ENCODE measurements at regions not wholly inside any gene's neighbourhood (a gene's known extent, or its start where the extent isn't known, plus 50 kb on each side); places are given as distances from the start of the nearest gene placed in this dataset.
A peak's percentile ranks its signal among the peaks of the same experiment; 100 is the strongest.

- no peak for DNase-seq
Observed at GRCh38 chr4:30945586-30945985, 225.4 kb downstream of the PCDH7 start.

GRCh38 chr4:30946288-30946687 lies 226.1 kb downstream of the PCDH7 start:
- DNase-seq: no peak

DNA sequence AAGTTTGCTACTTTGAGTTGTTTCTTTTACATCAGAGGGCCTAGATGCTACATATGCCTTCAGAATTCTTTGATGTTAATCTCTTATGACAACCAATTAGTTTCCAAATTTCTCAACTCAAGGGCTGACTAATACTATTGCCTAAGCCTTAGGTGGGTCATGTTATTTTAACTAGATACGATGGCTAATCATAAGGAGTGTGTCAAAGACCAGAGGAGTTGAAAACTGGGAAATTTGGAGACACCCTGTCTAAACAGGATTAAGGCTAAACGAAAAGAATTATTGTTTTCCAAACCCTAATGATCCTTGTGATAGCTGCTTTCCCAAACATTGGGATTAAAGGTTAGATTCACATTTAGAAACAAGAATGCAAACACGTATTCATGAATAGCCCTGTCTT lies 228.5 kb downstream of the PCDH7 start:
- peak; percentile 10 for DNase-seq

- DNase-seq: peak; percentile 8
Observed at GRCh38 chr4:30950737-30951136, 230.6 kb downstream of the PCDH7 start.

GRCh38 chr4:30952526-30953219 lies 232.5 kb downstream of the PCDH7 start:
- DNase-seq: no peak

GRCh38 chr4:30953799-30954198 lies 233.6 kb downstream of the PCDH7 start:
- DNase-seq: no peak

DNA sequence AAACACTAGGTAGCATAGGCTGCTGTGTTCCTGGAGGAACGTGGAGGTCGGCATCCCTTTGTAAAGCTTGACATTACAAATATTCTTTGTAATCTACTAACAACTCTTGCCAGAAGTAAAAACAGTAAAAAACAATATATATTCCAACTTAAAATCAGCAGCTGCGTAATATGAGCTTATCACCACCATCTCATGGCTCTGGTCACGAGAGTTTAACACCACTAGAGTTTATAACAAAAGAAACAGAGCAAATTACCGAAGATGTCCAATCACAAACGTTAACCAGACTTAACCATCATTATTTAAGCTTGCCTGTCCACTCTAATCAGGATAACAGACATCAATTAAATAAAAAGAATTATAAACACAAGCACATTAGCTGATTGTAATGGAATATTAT lies 236.7 kb downstream of the PCDH7 start:
- DNase-seq: no peak

- DNase-seq: no peak
Observed at GRCh38 chr4:30957706-30958105, 237.5 kb downstream of the PCDH7 start.

DNA sequence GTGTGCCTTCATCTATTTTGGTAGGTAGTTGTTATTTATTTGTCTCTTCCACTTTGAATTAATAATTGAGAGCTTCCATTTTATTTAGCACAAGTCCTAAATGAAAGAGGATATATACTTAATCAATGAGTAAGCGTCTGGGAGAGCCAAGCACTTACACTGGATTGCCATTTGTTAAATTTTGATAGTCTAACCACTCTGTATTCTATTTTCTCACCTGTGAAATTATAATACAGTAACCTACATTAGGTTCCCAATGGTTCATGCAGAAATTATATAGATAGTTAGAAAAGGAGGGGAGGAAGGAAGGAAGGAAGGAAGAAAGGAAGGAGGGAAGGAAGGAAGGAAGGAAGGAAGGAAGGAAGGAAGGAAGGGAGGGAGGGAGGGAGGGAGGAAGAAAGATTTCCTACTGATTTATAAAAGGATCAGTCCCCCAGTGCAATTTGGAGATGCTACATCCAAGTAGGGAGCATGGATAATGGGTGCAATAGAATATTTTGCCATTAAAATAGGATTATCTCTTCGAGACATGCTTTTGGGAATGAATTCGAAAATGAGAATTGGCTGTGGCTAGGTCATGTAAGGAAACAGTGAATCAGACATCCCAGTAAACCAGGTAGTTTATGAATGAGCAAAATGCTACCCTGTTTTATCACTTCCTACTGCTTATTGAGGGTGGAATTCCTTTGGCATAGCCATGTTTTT lies 239.8 kb downstream of the PCDH7 start:
- no peak for DNase-seq

GRCh38 chr4:30962939-30963338 lies 242.8 kb downstream of the PCDH7 start:
- no peak for DNase-seq

DNA sequence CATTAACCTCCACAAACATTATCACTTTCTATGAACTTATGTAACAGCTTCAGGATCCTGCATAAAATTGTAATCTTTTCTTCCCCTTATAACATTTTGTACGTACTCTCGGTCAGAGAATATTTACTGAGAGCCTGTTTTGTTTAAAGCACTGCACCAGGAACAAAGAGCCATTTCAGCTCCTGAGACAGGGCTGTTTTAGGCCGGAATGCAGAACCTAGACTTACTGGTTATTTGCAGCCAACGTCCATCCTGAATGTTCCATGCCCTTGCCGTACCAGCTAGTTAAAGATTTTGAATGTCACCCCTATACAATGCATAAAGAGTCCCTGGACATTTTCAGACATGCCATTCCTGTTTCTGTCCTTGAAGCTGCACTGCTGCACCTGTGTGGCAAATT lies 248.8 kb downstream of the PCDH7 start:
- DNase-seq: no peak

DNA sequence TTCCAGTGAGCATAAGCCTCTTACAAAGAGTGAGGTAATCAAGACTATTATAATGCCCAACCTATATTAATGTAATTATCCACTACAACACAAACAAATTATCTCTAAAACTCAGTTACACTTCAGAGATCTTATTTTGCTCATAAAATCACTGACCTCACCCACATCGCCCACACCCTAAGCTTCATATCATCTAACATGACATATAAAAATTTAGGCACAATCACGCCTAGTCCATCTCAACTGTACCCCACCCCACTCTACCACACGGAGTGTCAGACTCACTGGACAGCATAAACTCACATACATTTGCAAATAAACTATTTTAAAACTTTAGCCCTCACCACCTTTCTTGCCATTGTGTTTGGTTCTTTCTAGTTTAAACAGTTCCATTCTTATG lies 252.4 kb downstream of the PCDH7 start:
- DNase-seq: no peak

- no peak for DNase-seq
Observed at GRCh38 chr4:30973993-30974392, 253.8 kb downstream of the PCDH7 start.

DNA sequence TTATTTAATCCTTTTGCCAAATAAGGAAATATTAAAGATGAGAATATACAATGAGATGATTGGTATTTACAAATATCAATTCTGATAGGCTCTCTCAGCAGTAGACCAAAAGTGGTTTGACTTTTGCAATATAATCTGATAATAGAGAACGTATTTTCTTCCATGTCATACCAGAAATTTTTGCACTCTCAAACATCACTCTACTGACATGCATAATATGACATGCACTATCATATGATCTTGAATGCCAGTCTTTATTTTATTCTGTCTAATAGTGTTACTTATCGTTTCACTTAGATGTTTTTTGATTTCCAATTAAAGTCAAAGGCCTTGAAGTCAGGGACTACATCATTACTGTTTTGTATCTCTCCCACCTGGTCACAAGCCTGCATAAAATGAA lies 259.2 kb downstream of the PCDH7 start:
- DNase-seq: no peak

- no peak for DNase-seq
Observed at GRCh38 chr4:30989508-30989907, 269.3 kb downstream of the PCDH7 start.

DNA sequence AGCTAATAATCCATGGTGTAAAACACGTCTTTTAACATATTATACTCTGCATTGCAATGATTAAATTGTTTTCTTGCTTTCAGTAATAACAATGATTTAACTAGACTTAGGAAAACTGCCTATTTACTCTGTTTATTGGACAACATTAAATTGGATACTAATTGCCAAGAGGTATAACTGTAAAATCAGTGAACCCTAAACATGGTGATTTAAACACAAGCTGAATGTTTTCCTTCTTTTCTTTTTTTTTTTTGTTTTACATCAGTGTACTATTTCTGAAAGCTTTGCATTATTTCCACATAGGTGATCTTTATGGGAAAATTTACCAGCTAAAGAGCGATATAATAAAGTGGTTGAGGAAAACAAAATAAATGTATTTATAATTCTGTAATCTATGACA lies 276.7 kb downstream of the PCDH7 start:
- DNase-seq: no peak

GRCh38 chr4:31005037-31005436 lies 284.9 kb downstream of the PCDH7 start:
- DNase-seq: no peak

GRCh38 chr4:31007858-31008257 lies 287.7 kb downstream of the PCDH7 start:
- no peak for DNase-seq

DNA sequence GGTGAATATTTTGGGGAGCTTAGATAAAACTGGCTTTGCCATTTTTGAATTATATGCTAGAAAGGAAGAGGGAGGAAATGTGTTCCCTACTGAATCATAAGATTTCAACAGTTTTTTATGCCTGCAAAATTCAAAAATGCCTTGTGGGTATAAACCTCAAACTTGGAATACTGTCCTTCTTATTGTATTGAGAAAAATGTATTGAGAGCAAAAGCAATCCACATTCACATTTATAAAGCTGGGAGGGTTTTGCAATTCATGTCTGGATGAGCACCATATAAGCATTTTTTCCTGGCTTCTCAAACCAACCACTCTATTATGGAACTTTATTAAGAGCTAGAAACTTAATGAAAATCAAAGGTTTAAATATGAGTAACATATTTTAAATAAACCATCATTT lies 289.8 kb downstream of the PCDH7 start:
- no peak for DNase-seq

- DNase-seq: no peak
Observed at GRCh38 chr4:31015123-31015522, 295.0 kb downstream of the PCDH7 start.

- DNase-seq: no peak
Observed at GRCh38 chr4:31016322-31017061, 296.3 kb downstream of the PCDH7 start.

- DNase-seq: no peak
Observed at GRCh38 chr4:31020363-31020762, 300.2 kb downstream of the PCDH7 start.

GRCh38 chr4:31021008-31021407 lies 300.8 kb downstream of the PCDH7 start:
- DNase-seq: no peak

DNA sequence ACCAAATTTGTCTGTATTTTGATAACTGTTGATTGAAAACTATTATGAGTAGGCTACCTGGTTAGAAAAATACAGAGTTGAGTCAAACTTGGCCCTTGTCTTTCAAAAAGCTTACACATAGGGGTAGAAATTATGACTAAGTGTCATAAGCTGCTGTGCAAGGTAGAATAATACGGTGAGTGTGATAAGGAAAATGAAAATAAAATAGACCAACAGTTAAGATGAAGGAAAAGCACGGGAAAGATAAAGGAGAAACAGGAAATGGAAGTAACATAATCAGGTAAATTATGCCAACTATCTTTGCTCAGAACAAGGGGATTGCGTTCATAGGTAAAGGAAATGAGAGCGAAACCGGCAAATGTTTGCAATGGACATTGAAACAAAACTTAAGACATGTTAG lies 302.5 kb downstream of the PCDH7 start:
- DNase-seq: no peak

Data from EL (cell line).